ENCODE measurements at regions not wholly inside any gene's neighbourhood (a gene's known extent, or its start where the extent isn't known, plus 50 kb on each side); places are given as distances from the start of the nearest gene placed in this dataset.

- no peak for DNase-seq (ENCODE audit: low read depth)
- no peak overlapping the region for H3K4me3 ChIP-seq (replicated peaks; ENCODE audit: low read depth, low read length)
- TF ChIP-seq CTCF (IDR thresholded peaks at IDR 0.05; ENCODE audit: low read length, missing control alignments) = no peak
Measured at GRCh38 chr5:8299716-8300115, 430.8 kb downstream of the MTRR start.

- no peak for TF ChIP-seq CTCF (IDR thresholded peaks at IDR 0.05; ENCODE audit: low read length, missing control alignments)
- no peak overlapping the region for H3K4me3 ChIP-seq (replicated peaks; ENCODE audit: low read depth, low read length)
- no peak for DNase-seq (ENCODE audit: low read depth)
Measured at GRCh38 chr5:8304341-8304740, 435.4 kb downstream of the MTRR start.

- no peak overlapping the region for H3K4me3 ChIP-seq (replicated peaks; ENCODE audit: low read depth, low read length)
- no peak for TF ChIP-seq CTCF (IDR thresholded peaks at IDR 0.05; ENCODE audit: low read length, missing control alignments)
- no peak for DNase-seq (ENCODE audit: low read depth)
Measured at GRCh38 chr5:8306288-8306896, 437.4 kb downstream of the MTRR start.

GRCh38 chr5:8314965-8315364, 446.0 kb downstream of the MTRR start:
- no peak overlapping the region for H3K4me3 ChIP-seq (replicated peaks; ENCODE audit: low read depth, low read length)
- no peak for TF ChIP-seq CTCF (IDR thresholded peaks at IDR 0.05; ENCODE audit: low read length, missing control alignments)
- no peak for DNase-seq (ENCODE audit: low read depth)

GRCh38 chr5:8316608-8317280, 447.8 kb downstream of the MTRR start:
- no peak for TF ChIP-seq CTCF (IDR thresholded peaks at IDR 0.05; ENCODE audit: low read length, missing control alignments)
- H3K4me3 ChIP-seq (replicated peaks; ENCODE audit: low read depth, low read length) = no peak overlapping the region
- DNase-seq (ENCODE audit: low read depth) = no peak

- no peak overlapping the region for H3K4me3 ChIP-seq (replicated peaks; ENCODE audit: low read depth, low read length)
- no peak for TF ChIP-seq CTCF (IDR thresholded peaks at IDR 0.05; ENCODE audit: low read length, missing control alignments)
- DNase-seq (ENCODE audit: low read depth) = no peak
Measured at GRCh38 chr5:8317335-8317734, 448.4 kb downstream of the MTRR start.

- H3K4me3 ChIP-seq (replicated peaks; ENCODE audit: low read depth, low read length) = no peak overlapping the region
- no peak for DNase-seq (ENCODE audit: low read depth)
- TF ChIP-seq CTCF (IDR thresholded peaks at IDR 0.05; ENCODE audit: low read length, missing control alignments) = no peak
Measured at GRCh38 chr5:8320244-8320643, 451.3 kb downstream of the MTRR start.

Data from fibroblast of pulmonary artery (primary cell).